Stimulated activated CD8-positive, alpha-beta memory T cell treated with anti-CD3 and anti-CD28 coated beads, Interleukin-4, amount 100 ng/mL, for 48 hours (primary cell): ENCODE measurements at regions not wholly inside any gene's neighbourhood (a gene's known extent, or its start where the extent isn't known, plus 50 kb on each side); places are given as distances from the start of the nearest gene placed in this dataset.
"Not testable (repeated sequence)": the region's sequence is repeated elsewhere in the genome, so short reads cannot be mapped to it uniquely, and the experiment has no call there.

ENCODE experiments used
- DNase-seq: peaks from one replicate; pipeline ENCODE4 v3.0.0-alpha.2; 2020

- no peak for DNase-seq
Observed at GRCh38 chr2:180258579-180258978, 251.5 kb upstream of the CWC22 start.

- DNase-seq, result no peak
Observed at GRCh38 chr2:180258041-180258537, 251.0 kb upstream of the CWC22 start.

DNA sequence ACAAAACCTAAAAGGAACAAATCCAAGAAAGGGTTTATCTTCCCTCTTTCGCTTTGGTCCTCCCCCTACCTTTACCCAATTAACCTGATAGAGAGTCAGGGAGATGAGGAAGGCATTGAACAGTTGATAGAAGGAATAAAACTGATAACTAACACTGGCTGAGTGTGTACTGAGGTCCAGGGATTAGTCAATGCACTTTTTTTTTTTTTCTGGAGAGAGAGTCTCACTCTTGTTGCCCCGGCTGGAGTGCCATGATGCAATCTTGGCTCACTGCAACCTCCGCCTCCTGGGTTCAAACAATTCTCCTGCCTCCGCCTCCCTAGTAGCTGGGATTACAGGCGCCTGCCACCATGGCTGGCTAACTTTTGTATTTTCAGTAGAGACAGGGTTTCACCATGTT, 250.2 kb upstream of the CWC22 start:
- DNase-seq, result no peak

DNA sequence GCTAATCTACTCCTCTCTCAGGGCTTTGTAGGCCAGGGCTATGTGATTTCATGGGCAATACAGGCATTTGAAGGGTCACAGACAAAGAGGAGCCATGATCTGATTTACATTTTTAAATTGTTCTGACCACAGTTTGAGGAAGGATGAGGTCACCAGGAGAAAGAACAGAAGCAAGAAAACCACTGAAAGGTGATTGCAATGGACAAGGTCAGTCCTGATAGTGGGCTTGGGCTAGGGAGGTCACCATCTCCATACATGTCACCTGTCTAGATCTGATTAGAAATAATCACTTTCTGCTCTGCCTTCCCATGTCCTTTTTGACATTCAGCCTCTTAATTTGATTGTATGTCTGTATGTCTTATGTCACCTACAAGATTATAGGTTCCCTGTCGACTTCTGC, 248.9 kb upstream of the CWC22 start:
- DNase-seq, result no peak

- no peak for DNase-seq
Observed at GRCh38 chr2:180254872-180255271, 247.8 kb upstream of the CWC22 start.

DNA sequence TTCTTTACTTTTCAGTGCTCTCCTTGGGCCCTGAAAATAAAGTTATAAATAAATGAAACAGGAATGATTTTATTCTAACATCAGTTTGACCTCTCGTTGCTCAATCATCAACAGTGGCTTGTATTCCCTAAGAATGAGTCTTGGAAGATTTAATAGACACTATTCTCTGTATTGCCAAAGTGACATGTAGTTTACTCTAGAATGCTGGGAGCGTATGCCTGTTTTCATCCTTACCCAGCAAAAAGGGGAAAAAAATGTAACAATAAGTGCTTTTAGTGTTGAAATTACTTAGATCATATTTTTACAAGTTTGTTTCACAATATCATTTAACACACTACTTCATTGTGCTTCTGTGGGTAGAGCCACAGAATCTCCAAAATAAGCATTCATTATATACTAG, 240.6 kb upstream of the CWC22 start:
- DNase-seq, result no peak

GRCh38 chr2:180246268-180246667, 239.2 kb upstream of the CWC22 start:
- DNase-seq, result no peak

DNA sequence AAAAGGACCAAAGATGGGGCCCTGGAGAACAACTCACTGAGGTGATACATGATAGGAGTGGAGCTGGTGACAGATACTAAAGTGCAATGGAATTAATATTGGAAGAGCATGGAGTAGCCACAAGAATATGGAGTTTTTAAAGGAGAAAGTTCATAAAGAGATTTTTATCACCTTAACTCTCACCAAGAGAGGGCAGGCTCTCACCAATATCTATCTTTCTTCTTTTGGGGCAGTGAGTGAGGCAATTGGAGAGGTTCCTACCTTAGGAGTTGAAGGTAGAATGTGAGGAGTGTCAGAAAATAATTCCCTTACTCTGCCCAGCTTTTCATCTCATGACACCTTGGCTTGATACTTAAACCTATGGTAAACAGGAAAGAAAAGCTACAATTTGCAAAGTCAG, 233.7 kb upstream of the CWC22 start:
- DNase-seq, result no peak

GRCh38 chr2:180238729-180239128, 231.6 kb upstream of the CWC22 start:
- no peak for DNase-seq

DNA sequence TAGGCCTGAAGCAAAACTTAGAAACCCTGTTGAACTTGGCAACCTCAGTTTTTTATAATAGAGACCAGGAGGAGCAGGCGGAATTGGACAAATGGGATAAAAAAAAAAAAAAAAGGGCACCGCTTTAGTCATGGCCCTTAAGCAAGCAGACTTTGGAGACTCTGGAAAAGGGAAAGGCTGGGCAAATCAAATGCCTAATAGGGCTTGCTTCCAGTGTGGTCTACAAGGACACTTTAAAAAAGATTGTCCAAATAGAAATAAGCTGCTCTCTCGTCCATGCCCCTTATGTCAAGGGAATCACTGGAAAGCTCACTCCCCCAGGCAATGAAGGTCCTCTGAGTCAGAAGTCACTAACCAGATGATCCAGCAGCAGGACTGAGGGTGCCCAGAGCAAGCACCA, 229.0 kb upstream of the CWC22 start:
- not testable (repeated sequence) for DNase-seq

DNA sequence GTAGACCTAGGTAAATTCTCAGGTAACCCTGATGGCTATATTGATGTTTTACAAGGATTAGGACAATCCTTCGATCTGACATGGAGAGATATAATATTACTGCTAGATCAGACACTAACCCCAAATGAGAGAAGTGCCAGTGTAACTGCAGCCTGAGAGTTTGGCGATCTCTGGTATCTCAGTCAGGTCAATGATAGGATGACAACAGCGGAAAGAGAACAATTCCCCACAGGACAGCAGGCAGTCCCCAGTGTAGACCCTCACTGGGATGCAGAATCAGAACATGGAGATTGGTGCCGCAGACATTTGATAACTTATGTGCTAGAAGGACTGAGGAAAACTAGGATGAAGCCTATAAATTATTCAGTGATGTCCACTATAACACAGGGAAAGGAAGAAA, 228.4 kb upstream of the CWC22 start:
- DNase-seq, result not testable (repeated sequence)

GRCh38 chr2:180234991-180235390, 227.9 kb upstream of the CWC22 start:
- not testable (repeated sequence) for DNase-seq

GRCh38 chr2:180231015-180231414, 223.9 kb upstream of the CWC22 start:
- no peak for DNase-seq

- DNase-seq, result no peak
Observed at GRCh38 chr2:180227461-180227860, 220.4 kb upstream of the CWC22 start.

- no peak for DNase-seq
Observed at GRCh38 chr2:180225118-180225517, 218.0 kb upstream of the CWC22 start.

DNA sequence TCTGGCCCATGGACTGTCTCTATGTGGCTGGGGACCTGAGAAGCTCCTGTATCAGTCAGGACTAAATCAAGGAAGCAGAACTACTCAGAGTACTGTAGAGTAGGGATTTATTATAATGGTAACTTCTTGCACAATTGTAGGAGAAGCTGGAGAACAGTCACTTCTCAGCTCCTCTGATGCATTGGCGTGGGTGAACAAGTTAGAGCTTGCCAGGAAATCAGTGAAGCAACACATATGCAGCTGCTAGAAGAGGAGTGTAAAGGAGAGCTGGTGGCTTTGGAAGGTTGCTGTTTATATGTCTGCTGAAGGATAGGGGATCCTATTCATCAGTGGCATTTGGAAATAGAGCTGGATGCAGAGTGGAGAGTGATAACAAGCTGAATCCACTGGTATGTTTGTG, 215.5 kb upstream of the CWC22 start:
- no peak for DNase-seq

DNA sequence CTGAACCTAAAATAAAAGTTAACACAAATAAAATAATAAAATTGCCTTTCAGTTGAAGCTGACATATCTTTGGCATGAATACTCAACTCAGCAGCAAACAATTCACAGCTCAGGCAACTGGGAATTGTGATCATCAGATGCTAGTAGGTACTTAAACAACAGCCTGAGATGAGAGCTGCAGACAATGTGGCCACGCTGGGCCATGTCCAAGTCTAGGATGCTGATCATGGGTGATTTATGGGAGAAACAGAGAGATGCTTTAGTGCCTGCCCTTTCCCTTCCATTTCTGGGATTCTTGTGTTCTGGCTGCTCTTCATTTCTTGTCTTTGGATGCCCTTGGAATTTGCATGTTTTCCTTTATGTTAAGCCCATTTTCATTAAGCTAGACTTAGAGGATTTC, 212.4 kb upstream of the CWC22 start:
- DNase-seq, result no peak

DNA sequence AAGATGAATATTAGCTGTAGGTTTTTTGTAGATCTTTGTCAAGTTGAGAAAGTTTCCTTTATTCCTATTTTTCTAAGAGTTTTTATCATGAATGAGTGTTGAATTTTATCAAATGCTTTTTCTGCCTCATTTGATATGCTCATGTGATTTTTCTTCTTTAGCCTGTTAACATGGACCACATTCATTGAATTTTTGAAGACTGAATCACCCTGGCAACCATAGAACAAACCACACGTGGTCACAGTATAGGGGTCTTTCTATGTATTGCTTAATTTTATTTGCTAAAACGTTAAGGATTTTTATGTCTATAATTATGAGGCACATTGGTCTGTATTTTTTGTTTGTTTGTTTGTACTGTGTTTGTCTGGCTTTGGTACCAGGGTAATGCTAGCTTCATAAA, 201.7 kb upstream of the CWC22 start:
- DNase-seq, result no peak

DNA sequence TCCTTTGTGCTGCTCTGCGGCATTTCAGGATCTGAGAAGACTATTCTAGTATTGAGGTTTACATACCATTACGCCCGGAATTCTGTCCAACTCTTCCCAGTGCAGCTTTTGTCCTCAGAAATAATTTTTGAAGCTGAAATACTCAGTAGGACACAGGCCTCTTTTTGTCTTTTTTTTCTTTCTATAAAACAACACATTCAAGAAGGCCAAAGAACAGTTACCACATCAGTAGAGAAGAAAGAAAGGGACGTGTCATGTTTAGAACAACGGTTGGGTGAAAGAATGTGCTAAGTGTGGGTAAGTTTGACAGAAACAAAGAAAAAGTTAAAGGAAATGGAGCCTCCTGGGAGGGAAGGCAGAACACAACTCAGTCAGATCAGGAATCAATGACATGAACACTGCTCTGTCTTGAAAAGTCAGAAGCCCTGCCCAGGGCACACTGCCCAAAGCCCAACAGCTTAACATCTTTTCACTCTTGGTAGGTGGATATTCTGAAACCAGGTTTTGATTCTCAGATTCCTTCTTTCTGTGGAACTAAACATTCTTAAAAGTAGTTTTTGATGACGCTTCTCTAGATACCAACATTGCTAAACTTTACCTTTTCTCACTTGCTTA, 198.6 kb upstream of the CWC22 start:
- no peak for DNase-seq

GRCh38 chr2:180203972-180204371, 196.9 kb upstream of the CWC22 start:
- no peak for DNase-seq

GRCh38 chr2:180202467-180202951, 195.4 kb upstream of the CWC22 start:
- no peak for DNase-seq

- DNase-seq, result no peak
Observed at GRCh38 chr2:180196419-180196977, 189.4 kb upstream of the CWC22 start.

DNA sequence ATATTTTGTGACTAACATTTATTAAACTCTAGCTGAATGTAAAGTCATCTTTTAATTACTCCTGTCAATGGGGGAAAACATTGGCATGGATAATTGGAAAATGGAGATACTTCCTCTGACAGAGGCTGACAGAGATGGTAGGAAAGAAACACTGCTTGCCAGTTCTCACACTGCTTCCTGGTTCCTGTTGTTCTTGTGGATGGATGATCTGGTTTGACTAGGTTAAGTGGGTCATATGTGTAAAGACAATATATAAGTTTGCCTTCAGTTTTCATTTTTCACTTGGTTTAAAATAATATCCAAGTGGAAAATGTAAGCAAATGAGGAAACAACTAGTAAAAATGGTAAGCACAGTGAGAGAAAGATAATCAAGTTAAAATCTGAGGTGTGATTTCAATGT, 188.8 kb upstream of the CWC22 start:
- DNase-seq, result no peak

DNA sequence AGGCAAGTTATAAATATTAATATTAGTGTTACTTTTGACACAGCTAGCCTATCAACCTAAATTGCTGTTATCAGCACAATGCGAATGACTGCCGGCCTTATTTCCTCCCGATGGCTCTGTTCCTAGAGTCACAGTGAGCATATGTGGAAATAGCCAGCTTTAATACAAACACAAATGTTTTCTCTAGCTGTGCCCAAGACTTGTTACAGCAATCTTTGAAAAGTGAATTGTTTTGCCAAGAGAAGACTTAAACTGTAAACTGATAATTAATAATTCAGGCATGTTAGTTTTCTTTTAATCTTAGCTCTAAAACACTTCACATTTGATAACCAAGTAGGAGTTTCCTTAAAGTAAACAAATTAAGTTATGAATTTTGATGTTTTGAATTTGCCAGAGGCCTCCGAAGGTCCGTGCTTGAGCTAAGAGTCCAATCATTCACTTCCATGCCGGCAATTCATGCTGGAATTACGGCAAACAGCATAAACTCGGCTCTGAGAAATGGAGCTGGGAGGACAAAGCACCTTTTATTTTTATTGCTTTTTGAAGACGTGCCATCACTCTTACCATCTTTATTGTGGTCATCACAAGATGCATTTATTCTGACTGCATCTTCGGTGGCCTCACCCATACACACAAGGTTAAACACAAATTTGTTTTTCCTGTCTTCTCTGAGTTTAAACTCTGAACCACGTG, 184.5 kb upstream of the CWC22 start:
- DNase-seq, result no peak
